GM21381 (cell line): ENCODE measurements at regions not wholly inside any gene's neighbourhood (a gene's known extent, or its start where the extent isn't known, plus 50 kb on each side); places are given as distances from the start of the nearest gene placed in this dataset.

Experiments used
- ATAC-seq: cut with Tn5 transposase; IDR thresholded peaks from one replicate; pipeline ENCODE4 v1.9.1; 2021; ENCODE audit warnings: mild to moderate bottlenecking, moderate library complexity; ENCODE audit not compliant: unreplicated experiment

DNA sequence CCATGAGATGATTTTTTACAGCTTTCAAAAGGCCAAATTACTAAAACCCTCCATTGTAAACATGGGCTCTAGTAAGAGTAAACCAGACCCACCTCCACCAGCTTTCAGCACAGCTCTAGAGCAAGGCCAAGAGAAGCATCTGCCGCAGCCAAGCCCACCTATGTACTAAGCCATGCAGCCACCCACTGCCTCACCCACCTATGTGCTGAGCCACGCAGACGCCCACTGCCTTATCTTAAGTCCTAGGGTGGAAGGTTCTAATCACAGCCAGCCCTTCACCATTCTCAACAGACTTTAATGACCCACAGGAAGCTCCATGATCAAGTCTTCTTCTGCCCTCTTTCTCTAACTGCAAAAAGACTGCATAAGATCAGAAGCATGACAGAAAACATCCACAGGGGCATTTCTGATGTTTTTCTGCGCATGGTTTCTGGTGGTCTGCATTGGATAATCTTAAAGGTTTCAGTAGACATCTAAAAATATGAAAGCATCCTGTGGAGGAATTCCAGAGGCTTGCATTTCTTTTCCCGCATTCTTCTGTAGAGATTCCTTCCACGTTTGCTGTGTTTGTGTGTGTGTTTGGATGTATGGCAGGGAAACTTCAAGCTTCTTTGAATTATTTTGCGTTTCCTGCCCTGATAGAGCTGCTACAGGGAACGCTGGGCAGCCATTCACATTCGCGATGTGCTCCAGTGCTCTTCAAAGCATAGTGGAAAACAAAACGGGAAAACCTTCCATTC, 286.1 kb upstream of the KLF6 start:
- no peak for ATAC-seq

DNA sequence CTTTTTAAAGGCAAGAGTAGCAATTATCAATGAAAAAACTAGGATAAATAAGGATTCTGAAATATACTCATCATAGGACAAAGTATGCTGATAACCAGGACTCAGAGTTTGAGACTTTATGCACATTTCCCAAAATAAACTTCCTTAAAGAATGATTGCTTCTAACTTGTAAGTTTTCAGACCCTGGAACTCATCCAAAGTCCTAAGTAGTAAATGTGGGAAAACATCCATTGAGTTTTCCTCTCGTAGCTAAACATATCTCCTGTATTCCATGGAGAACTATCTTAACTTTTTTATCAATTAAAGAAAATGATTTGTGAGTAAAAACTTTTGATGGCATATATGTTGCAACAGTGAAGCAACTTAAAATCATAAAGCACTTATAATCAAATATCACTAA, 285.2 kb upstream of the KLF6 start:
- ATAC-seq: no peak

DNA sequence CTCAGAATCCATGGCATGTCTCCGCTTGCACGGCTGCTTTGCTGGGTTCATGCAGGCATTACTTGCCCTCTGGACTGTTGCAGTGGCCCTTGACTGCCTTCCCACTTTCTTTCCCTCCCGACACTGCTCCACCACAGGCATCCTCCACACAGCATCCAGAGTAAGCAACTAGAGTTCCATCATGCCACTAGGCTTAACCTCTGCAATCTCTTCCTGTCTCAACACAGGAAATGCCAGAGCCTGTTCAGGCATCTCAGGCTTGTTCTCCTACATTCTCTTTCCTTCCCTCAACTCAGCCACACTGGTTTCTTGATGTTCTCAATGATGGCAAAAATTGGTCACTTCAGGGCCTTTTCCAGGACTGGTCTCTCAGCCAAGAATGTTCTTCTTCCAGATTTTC, 284.5 kb upstream of the KLF6 start:
- ATAC-seq: no peak

DNA sequence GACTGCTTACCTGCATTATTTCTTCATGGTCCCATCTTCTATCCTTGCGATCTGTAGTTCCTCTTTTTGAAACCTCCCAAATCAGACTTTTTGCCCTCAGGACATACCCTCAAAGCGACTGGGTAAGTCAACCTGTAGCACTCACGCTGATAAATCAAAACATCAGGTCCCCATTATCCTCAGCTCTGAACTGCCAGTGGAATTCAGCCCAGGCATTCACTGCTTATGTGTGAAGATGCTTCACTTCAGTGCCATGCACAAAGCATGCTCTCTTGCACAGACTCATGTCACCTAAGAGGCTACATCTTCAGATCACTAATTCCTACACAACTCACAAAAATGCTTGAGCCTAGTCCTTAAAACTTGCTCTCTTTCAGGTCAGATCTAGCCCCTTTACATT, 283.6 kb upstream of the KLF6 start:
- no peak for ATAC-seq

DNA sequence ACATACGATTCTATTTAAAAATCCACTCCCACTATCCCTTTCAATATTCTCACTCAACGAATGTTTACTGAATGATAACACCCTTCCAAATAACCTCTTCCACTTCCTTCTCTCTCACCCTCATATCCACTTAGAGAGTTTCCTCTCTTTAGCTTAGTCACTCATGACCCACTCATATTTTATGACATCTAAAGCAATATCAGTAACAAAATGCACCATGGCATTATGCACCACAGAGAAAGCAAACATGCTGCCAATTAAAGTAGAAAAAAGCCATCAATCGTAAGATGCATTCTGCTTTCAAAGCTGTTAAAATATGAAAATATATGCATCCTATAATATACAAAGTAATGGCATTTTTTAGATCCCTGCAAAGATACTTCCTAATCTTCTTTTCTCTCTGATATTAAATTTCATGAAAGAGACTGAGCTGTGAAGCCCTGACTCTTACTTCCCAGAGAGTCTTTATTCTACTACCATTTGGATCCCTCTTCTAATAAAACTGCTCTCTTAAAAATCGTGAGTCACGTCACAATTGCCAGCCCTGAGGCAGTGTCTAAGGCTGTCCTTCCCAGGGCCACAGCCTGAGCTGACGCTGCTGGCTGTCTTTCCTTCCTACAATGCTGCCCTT, 283.0 kb upstream of the KLF6 start:
- ATAC-seq: no peak

DNA sequence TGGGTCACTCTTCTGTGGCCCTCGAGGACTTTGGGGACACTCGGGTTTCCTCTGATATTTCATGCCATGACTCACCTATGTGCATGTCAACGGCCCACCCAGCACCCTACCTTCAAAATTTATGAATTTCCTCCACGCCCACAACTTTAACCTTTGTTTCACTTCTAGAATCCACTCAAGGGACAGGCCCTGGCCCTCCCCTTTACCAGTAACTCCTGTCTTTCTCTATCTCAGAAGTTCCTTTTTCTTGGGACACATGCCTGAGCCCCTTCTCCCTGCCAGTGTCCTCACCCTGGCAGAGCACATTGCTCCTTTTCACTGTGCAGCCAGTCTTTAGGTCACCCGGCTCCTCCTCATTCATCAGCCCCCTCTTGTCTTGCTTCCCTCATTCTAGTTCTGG, 282.5 kb upstream of the KLF6 start:
- ATAC-seq: peak; percentile 68

DNA sequence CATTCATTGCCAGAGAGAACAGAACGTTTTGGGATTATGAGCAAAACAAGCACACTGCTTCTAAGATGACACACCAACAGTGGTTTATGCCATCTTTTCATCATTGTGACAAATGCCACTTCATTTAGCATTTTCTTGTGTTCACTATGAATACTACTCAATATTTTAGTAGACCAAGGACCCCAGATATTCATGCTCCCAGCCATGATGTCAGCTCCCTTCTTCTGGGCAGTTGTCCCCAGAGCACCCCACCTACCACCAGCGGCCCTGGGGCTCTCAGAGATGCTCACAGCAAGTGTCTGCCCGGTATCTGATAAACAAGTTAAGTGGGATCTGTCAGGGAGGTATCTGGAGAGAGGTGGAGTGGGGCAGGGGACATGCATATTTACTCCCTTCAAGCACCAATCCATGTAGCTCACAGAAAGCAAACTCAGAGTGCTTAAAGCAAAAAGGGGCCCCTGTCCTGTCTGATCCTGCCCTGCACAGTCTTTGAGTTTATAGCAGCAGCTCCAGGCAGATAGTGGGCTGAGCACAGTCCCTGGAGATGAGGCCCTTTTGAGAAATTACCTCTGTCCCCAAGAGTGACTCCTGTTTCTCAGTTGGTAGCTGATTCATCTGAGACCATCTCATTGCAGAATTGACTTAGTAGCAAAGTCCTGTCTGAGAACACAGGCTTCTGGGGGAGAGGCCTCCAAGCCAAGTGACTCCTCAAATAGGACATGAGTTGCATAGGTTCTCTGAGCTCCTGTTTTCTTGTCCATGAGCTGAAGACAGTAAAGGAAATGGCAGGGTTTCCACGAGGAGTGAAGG, 281.8 kb upstream of the KLF6 start:
- ATAC-seq: peak; percentile 49

DNA sequence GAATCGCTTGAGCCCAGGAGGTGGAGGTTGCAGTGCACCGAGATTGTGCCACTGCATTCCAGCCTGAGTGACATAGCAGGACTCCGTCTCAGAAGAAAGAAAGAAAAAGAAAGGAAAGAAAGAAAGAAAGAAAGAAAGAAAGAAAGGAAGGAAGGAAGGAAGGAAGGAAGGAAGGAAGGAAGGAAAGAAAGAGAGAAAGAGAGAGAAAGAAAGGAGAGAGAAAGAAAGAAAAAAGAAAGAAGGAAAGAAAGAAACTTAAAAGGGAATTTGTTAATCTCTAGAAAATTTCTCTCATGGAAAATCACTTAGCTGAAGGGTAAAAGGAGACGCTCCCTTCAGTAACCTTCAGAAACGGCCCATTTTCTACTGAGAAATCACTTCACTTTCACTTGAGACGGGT, 279.5 kb upstream of the KLF6 start:
- ATAC-seq: no peak

DNA sequence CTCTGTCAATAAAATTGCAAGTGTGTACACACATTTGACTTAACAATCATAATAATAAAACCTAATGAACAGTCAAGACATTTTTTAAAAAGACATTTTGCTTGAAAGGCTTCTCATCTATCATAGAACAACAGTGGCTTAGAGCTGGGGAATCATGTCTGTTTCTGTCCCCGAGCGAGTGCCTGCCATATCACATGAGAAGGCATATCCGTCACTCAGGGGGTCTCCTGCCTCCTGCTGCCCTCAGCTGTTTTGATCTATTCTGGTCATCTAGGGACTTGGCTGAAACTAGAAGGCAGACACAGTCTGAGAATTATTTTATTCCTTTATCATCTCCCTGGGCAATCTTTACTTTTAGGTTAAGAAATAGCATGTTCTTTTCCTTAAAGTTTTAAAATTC, 278.7 kb upstream of the KLF6 start:
- ATAC-seq: no peak

DNA sequence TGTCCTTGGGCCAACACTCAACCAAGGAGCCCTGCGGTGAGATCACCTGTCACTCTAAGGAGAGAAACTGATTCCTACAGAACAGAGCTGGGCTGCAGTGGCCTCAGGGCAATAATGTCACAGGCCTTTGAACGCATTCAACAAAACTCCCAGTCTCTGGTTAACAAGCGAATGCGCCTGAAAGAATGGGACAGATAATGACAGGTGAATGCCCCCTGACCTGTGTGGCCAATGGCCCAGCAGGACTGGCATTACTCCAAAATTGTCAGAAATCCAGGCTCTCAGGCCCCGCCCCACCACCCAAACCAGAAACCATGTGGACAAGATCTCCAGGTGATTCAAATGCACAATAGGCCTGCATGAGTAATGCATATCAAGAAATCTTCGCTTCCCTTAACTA, 277.7 kb upstream of the KLF6 start:
- ATAC-seq: no peak

DNA sequence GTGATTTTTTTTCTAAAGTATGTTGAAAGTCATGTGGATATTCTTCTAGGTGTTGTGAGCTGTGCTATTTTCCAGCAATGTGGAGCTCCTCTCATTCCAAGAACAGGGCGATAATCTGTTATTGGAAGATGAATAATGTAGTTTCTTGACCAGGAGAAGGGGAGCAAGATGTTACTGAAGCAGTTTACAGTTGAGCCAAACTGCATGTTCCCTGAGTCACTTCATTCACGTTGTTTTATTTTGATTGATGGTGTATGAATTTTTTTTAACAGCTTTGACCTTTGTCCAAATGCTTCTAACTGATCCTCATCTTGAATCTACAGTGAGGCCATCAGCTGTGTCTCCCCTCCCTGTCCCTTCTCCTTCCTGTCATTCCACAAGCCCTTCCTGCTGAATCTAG, 277.1 kb upstream of the KLF6 start:
- no peak for ATAC-seq

DNA sequence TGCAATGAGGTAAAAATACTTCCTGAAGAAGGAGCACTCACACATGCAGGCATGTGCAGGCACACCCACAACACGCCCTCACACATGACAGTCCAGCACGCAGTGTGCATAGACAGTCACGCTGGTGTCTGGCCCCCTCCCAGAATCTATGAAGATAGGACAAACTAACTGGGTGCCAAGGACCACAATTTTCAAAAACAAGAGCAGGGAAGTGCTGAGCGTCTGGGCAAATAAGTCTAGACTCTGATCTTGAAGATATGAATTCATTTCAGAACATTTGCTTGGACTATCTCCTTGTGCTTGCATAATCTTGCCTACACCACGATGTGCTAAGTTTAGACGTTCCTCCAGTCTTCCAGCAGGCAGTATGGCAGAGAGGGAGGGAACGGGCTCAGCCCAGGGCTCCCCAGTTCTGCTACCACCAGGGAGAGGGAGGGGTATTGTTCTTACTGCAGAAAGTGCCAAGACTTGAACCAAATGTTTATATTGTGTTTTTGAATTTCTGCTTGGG, 276.5 kb upstream of the KLF6 start:
- ATAC-seq: no peak

DNA sequence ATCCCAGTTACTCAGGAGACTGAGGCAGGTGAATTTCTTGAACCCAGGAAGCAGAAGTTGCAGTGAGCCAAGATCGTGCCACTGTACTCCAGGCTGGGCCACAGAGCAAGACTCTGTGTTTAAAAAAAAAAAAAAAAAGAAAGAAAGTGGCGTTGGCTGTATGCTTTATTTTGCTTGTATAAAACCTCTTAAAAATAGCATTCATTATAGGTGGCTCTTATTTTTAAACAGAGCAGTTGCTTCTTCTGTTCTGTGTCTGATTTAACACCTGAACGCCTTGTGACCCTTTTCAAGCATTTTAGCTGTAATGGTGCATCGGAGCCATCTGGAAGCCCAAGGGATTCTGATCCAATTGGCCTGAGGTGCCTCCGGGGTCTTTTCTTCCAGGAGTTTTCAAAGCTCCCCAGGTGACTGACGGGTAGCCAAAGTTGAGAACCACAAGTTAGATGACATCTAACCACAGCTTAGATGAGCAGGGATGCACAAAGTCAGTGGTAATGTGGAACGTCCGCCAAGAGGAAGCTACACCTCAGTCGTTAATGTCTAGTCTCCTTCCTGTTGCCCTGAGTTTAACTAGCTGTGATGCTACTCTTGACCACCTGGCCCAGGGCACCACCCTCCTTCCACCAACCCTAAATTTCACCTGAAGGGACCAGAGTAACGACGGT, 274.6 kb upstream of the KLF6 start:
- ATAC-seq: no peak

DNA sequence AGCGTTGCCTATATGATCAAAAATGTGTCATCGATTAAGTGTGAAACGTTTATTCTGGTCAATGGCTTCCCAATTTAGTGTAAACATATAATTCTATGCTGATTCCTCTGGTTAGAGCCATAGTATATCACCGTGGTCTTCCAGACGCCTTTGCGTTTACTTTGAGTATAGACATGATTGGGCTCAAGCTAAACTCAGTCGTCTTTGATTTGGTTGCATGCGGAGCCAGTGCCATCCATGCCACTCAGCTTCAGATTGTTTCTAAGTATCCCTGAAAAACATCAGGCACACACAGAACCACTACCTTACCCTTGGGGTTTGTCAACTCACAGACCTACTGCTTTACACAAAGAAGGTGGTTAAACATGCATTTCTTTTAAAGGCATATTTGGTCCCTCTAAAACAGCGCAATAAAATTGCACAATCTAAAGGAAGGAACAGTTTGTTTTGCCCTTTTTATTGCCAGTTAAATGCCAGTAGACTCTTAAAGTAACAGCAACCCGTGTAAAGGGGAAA, 273.6 kb upstream of the KLF6 start:
- no peak for ATAC-seq

DNA sequence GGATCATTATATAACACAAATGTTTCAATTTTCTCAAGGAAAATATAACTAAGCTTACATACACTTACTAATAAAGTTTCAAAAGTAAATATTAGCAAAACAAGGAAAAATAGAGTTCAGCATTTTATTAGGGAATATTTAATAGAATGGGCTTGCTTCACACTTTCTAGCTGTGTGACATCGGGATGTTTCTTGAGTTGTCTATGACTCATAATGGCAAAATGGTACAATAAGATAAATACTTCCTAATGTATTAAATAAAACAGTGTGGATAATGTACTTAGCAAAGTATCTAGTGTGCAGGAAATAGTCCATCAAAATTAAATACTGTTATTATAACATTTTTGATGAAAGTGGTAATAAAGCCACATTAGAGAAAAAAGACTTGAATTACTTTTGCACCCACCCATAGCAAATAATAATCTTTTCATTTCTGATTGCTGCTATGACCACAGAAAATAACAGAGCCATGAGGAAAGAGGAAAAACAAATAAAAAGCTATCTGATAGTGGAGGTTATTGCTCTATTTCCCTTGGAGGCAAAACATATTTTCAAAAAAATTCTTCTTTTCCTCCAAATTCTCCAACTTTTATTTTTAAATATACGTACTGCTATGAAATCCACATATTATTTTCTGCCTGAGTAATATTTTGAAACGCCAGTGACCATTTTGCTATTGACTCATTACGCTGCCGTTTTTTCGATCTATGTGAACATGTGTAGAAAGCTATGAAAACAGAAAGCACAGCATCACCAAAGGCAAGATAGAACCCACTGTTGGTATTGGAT, 272.9 kb upstream of the KLF6 start:
- no peak for ATAC-seq

DNA sequence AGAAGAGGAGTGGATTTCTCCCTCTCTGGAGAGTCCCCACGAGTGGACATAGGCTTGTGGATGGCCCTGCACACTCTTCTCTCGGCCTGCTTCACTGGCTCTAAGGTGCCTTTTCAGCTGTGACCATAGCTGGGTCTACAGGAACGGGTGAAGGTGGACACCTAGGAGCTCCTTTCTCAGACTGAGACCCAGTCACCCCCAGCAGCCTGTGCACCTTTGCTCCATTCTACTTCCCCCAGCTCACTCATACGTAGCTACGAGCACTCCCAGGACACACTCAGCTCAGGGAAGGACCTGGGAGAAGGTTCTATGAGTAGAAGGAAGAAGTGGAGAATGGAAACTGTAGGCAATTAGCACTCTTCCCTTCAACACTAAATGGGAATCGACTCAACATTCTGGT, 272.0 kb upstream of the KLF6 start:
- no peak for ATAC-seq

DNA sequence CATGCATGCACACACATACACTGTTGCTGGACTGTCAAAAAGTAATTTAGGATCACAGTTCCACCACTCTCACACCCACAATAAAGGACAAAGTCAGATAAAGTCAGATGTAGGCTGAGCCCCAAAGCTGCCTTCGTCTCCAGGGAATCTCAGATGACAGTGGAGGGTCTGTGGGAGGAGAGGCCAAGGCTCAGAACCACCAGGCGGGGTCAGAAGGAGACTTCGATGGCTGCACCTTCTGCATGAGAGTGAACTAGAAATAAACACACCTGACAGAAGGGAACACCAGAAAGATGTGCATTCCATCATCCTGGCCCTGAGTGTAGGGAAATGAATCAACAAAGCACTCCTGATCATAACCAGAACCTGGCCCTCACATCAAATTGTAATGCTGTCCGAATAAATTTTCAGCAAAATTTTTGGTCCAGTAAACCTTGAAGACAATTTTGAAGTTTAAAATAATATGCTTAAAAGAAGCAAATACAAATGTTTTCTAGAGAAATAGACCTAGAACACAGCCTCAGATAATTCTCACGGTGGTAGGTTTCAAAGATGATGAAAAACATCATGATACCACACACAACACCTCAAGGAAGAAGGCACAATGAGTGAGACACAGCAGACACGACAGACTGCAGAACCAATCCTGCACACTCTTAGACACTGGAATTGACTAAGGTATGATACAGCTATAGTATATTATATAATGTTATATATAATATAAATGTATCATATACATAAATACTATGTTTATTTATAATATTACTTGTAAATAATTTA, 269.8 kb upstream of the KLF6 start:
- no peak for ATAC-seq

DNA sequence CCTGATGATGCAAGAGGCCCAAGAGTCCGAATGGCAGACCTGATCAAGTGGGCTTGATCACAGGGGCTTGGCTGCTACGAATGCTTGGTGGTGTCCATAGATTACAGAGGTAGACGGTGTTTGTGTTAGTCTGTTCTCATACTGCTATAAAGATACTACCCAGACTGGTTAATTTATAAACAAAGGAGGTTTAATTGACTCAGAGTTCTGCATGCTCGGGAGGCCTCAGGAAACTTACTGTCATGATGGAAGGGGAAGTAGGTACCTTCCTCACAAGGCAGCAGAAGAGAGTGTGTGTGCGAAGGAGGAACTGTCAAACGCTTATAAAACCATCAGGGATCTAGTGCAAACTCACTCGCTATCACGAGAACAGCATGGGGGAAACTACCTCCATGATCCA, 268.9 kb upstream of the KLF6 start:
- no peak for ATAC-seq

DNA sequence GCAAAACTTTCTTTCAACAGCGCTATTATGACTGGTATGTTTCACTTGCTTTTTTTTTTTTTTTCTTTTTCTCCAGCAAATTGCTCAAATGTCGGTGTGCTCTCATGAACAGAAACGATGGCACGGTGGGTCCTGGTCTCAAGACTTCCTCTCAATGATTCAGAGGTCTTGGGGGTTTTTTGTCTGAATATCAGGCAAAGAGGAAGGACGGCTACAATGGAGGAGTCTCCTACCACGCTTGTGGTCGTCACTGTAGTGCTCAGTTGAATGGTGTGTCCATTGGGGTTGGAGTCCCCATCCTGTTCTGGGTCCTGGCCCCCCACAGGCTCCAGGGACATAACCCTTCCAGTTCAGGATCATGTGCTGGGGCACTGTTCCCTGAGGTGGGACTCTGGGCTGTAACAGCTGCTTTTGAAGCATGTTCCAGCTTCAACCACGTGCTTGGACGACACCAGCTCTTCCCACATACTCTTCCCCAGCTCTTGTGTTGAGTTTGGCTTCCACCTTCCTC, 266.7 kb upstream of the KLF6 start:
- no peak for ATAC-seq
